ENCODE measurements at regions not wholly inside any gene's neighbourhood (a gene's known extent, or its start where the extent isn't known, plus 50 kb on each side); places are given as distances from the start of the nearest gene placed in this dataset.

- TF ChIP-seq CTCF (IDR thresholded peaks at IDR 0.05) (no peak), POLR2A (IDR thresholded peaks at IDR 0.05) (no peak), EP300 (IDR thresholded peaks at IDR 0.05) (no peak), POLR2AphosphoS5 (IDR thresholded peaks at IDR 0.05) (no peak)
Measured at GRCh38 chr2:155145758-155146229, 447.3 kb downstream of the KCNJ3 start.

Data from sigmoid colon (tissue), 4 donors.